HepG2 (cell line): ENCODE measurements at regions not wholly inside any gene's neighbourhood (a gene's known extent, or its start where the extent isn't known, plus 50 kb on each side); places are given as distances from the start of the nearest gene placed in this dataset.

Source experiments
- ATF4 ChIP-seq, 2 experiments: fragments of 450-650 bp in 1 of 2; sonication (generic) in 1 of 2; formaldehyde crosslinking; IDR thresholded peaks; 2 replicates each; pipeline versions ENCODE4 v1.5.0 to v1.8.0; 2020 to 2022; ENCODE audit warnings: mild to moderate bottlenecking in 1 of 2, missing genetic modification reagents in 1 of 2
- CAMTA2 ChIP-seq: sonication (generic); formaldehyde crosslinking; IDR thresholded peaks from 2 replicates; pipeline ENCODE4 v1.4.0; 2020; ENCODE audit warnings: mild to moderate bottlenecking, missing genetic modification reagents, borderline replicate concordance
- KLF12 ChIP-seq: sonication (generic); formaldehyde crosslinking; IDR thresholded peaks from 2 replicates; pipeline ENCODE4 v1.4.0; 2020; ENCODE audit warnings: missing genetic modification reagents, borderline replicate concordance
- NR2C2 ChIP-seq: sonication (generic); formaldehyde crosslinking; IDR thresholded peaks from 2 replicates; pipeline ENCODE4 v1.4.0; 2020; ENCODE audit warnings: missing genetic modification reagents, mild to moderate bottlenecking, moderate library complexity, borderline replicate concordance
- POLR2A ChIP-seq, 2 experiments: IDR thresholded peaks; 2 replicates each; pipeline ENCODE4 v1.6.1; 2011; ENCODE audit warnings: low read depth in 2 of 2, low read length in 2 of 2, mild to moderate bottlenecking in 1 of 2, moderate library complexity in 1 of 2; ENCODE audit not compliant: insufficient read depth in 1 of 2
- RXRA ChIP-seq: sonication (generic); formaldehyde crosslinking; IDR thresholded peaks from 2 replicates; pipeline ENCODE4 v1.5.1; 2020; ENCODE audit warnings: missing genetic modification reagents
- SALL2 ChIP-seq: sonication (generic); formaldehyde crosslinking; IDR thresholded peaks from 2 replicates; pipeline ENCODE4 v1.8.1; 2023; ENCODE audit warnings: mild to moderate bottlenecking, missing genetic modification reagents, inconsistent platforms
- TCF7L2 ChIP-seq: IDR thresholded peaks from 2 replicates; pipeline ENCODE4 v1.6.1; 2011; ENCODE audit warnings: mild to moderate bottlenecking, low read depth, low read length, moderate library complexity
- ZBTB43 ChIP-seq: sonication (generic); formaldehyde crosslinking; conservative IDR thresholded peaks from 2 replicates; pipeline ENCODE4 v1.4.0; 2020; ENCODE audit warnings: missing genetic modification reagents
- ZHX2 ChIP-seq, 2 experiments: sonication (generic) in 1 of 2; formaldehyde crosslinking in 1 of 2; IDR thresholded peaks; 2 replicates each; pipeline versions ENCODE4 v1.6.1 to v1.9.0; 2014 to 2022; ENCODE audit warnings: antibody characterized with exemption in 1 of 2, borderline replicate concordance in 1 of 2, inconsistent platforms in 1 of 2, low read depth in 1 of 2, missing genetic modification reagents in 1 of 2
- ZIK1 ChIP-seq: sonication (generic); formaldehyde crosslinking; IDR thresholded peaks from 2 replicates; pipeline ENCODE4 v1.5.0; 2020; ENCODE audit warnings: mild to moderate bottlenecking, low read depth, missing genetic modification reagents, borderline replicate concordance
- ZNF274 ChIP-seq: sonication (generic); formaldehyde crosslinking; IDR thresholded peaks from 2 replicates; pipeline ENCODE4 v1.5.1; 2020; ENCODE audit warnings: mild to moderate bottlenecking, missing genetic modification reagents
- ZNF891 ChIP-seq: sonication (generic); formaldehyde crosslinking; IDR thresholded peaks from 2 replicates; pipeline ENCODE4 v1.5.0; 2020; ENCODE audit warnings: mild to moderate bottlenecking, missing genetic modification reagents

- TF ChIP-seq ZNF891 (CRISPR knock-in tag) (no peak), ZNF274 (CRISPR knock-in tag) (no peak), CAMTA2 (CRISPR knock-in tag) (no peak), TCF7L2 (no peak), RXRA (CRISPR knock-in tag) (no peak), ZHX2 (IDR thresholded peaks at IDR 0.05; ENCODE audit: low read depth) (no peak), ZHX2 (CRISPR knock-in tag; IDR thresholded peaks at IDR 0.05; ENCODE audit: borderline replicate concordance) (no peak), KLF12 (no peak), ZIK1 (CRISPR knock-in tag) (no peak), SALL2 (no peak), NR2C2 (CRISPR knock-in tag) (no peak), ZBTB43 (CRISPR knock-in tag) (no peak), ATF4 (CRISPR knock-in tag; IDR thresholded peaks at IDR 0.05) (no peak), POLR2A (IDR thresholded peaks at IDR 0.05; ENCODE audit: insufficient read depth in 1 of 2, low read depth in 2 of 2, low read length in 2 of 2) (no peak)
Observed at GRCh38 chr9:111179577-111179976, 141.3 kb upstream of the LPAR1 start.
